GM10266 (cell line): ENCODE measurements at regions not wholly inside any gene's neighbourhood (a gene's known extent, or its start where the extent isn't known, plus 50 kb on each side); places are given as distances from the start of the nearest gene placed in this dataset.

Experiments used
- DNase-seq: peaks from one replicate; pipeline ENCODE4 v3.0.0; 2012; ENCODE audit errors: extremely low spot score
- CTCF ChIP-seq: IDR thresholded peaks from 2 replicates; pipeline ENCODE4 v1.5.1; 2012; ENCODE audit warnings: mild to moderate bottlenecking, low read depth; ENCODE audit not compliant: control insufficient read depth, insufficient read depth; ENCODE audit errors: missing control alignments

- no peak for TF ChIP-seq CTCF
- DNase-seq: no peak
These were observed 849.6 kb upstream of the MAP3K7 start for GRCh38 chr6:91436448-91436847.

- TF ChIP-seq CTCF: no peak
- DNase-seq: no peak
These were observed 848.8 kb upstream of the MAP3K7 start for GRCh38 chr6:91435630-91436029.

GRCh38 chr6:91434576-91434975, 847.7 kb upstream of the MAP3K7 start:
- no peak for TF ChIP-seq CTCF
- DNase-seq: no peak

GRCh38 chr6:91433660-91434534, 847.0 kb upstream of the MAP3K7 start:
- no peak for TF ChIP-seq CTCF
- DNase-seq: no peak

- no peak for TF ChIP-seq CTCF
- DNase-seq: no peak
These were observed 842.2 kb upstream of the MAP3K7 start for GRCh38 chr6:91428953-91429560.

GRCh38 chr6:91428296-91428695, 841.4 kb upstream of the MAP3K7 start:
- no peak for DNase-seq

More at GRCh38 chr6:91428296-91428695, 841.4 kb upstream of the MAP3K7 start:
- TF ChIP-seq CTCF: no peak
